HEK293T (cell line): ENCODE measurements at regions not wholly inside any gene's neighbourhood (a gene's known extent, or its start where the extent isn't known, plus 50 kb on each side); places are given as distances from the start of the nearest gene placed in this dataset.

Source experiments
- CTCF ChIA-PET: fragments of 350-600 bp; formaldehyde crosslinking; extraction: SDS; loops from one replicate; lab custom pipeline; 2021; ENCODE audit warnings: antibody characterized with exemption, inconsistent platforms; lab: Yijun Ruan, JAX
- POLR2A ChIA-PET: fragments of 350-600 bp; formaldehyde crosslinking; extraction: SDS; loops from one replicate; lab custom pipeline; 2020; ENCODE audit warnings: antibody characterized with exemption, inconsistent platforms; lab: Yijun Ruan, JAX
- DNase-seq: peaks from one replicate; pipeline ENCODE4 v3.0.0; 2012; ENCODE audit warnings: mixed read lengths; ENCODE audit errors: extremely low spot score
- ARNT ChIP-seq: fragments of 450-650 bp; IDR thresholded peaks from 2 replicates; pipeline ENCODE4 v1.6.1; 2017; ENCODE audit warnings: mild to moderate bottlenecking
- BHLHE40 ChIP-seq: fragments of 450-650 bp; IDR thresholded peaks from 2 replicates; pipeline ENCODE4 v1.6.1; 2016; ENCODE audit warnings: mild to moderate bottlenecking, moderate library complexity, borderline replicate concordance
- CTBP1 ChIP-seq: fragments of 450-650 bp; IDR thresholded peaks from 2 replicates; pipeline ENCODE4 v1.6.1; 2016; ENCODE audit warnings: borderline replicate concordance
- ELF4 ChIP-seq: fragments of 450-650 bp; IDR thresholded peaks from 2 replicates; pipeline ENCODE4 v1.6.1; 2017; ENCODE audit warnings: antibody characterized with exemption
- FOXA1 ChIP-seq: fragments of 450-650 bp; IDR thresholded peaks from 2 replicates; pipeline ENCODE4 v1.6.1; 2016; ENCODE audit warnings: mild to moderate bottlenecking
- FOXK2 ChIP-seq: fragments of 450-650 bp; IDR thresholded peaks from 2 replicates; pipeline ENCODE4 v1.6.1; 2016; ENCODE audit warnings: mild to moderate bottlenecking
- FOXM1 ChIP-seq: fragments of 450-650 bp; IDR thresholded peaks from 2 replicates; pipeline ENCODE4 v1.6.1; 2017; ENCODE audit warnings: mild to moderate bottlenecking, borderline replicate concordance
- HDGF ChIP-seq: fragments of 450-650 bp; IDR thresholded peaks from 2 replicates; pipeline ENCODE4 v1.6.1; 2017; ENCODE audit warnings: antibody characterized with exemption, borderline replicate concordance
- L3MBTL2 ChIP-seq: fragments of 450-650 bp; conservative IDR thresholded peaks from 2 replicates; pipeline ENCODE4 v1.6.1; 2016; ENCODE audit warnings: mild to moderate bottlenecking
- LEF1 ChIP-seq: fragments of 450-650 bp; IDR thresholded peaks from 2 replicates; pipeline ENCODE4 v1.6.1; 2017; ENCODE audit warnings: mild to moderate bottlenecking, borderline replicate concordance
- NFRKB ChIP-seq: fragments of 450-650 bp; IDR thresholded peaks from 2 replicates; pipeline ENCODE4 v1.6.1; 2016; ENCODE audit warnings: mild to moderate bottlenecking, moderate library complexity
- PKNOX1 ChIP-seq: fragments of 450-650 bp; IDR thresholded peaks from 2 replicates; pipeline ENCODE4 v1.6.1; 2016
- SP1 ChIP-seq: fragments of 450-650 bp; IDR thresholded peaks from 2 replicates; pipeline ENCODE4 v1.6.1; 2017
- SUZ12 ChIP-seq: fragments of 450-650 bp; IDR thresholded peaks from 2 replicates; pipeline ENCODE4 v1.6.1; 2016; ENCODE audit warnings: mild to moderate bottlenecking
- TARDBP ChIP-seq: fragments of 450-650 bp; IDR thresholded peaks from 2 replicates; pipeline ENCODE4 v1.6.1; 2016
- ZNF384 ChIP-seq: fragments of 450-650 bp; IDR thresholded peaks from 2 replicates; pipeline ENCODE4 v1.6.1; 2016

- ChIA-PET CTCF (interaction anchor here (1.0 kb wide), 1 partner anchor 10 kb away, joined by 5 read pairs; no protein-coding TSS in a partner anchor), POLR2A (no interaction called here)
- TF ChIP-seq ELF4 (no peak), LEF1 (no peak), SUZ12 (no peak), FOXM1 (no peak), TARDBP (no peak), ARNT (no peak), FOXA1 (no peak), FOXK2 (no peak), HDGF (no peak), PKNOX1 (no peak), NFRKB (no peak), L3MBTL2 (no peak), SP1 (no peak), ZNF384 (no peak)
Observed at GRCh38 chr3:72287956-72288355, 503.0 kb upstream of the PROK2 start.

GRCh38 chr3:72285502-72285901 is 500.6 kb upstream of the PROK2 start:
- POLR2A ChIA-PET: no interaction called here
- no peak for DNase-seq
- CTCF ChIA-PET: no interaction called here
- TF ChIP-seq FOXM1: no peak
- no peak for TF ChIP-seq FOXK2
- no peak for TF ChIP-seq NFRKB
- no peak for TF ChIP-seq L3MBTL2
- no peak for TF ChIP-seq ARNT

More at GRCh38 chr3:72287956-72288355, 503.0 kb upstream of the PROK2 start:
- DNase-seq: no peak

- no peak for DNase-seq
- POLR2A ChIA-PET: no interaction called here
- no peak for TF ChIP-seq ARNT
- CTCF ChIA-PET: interaction anchor here (1.0 kb wide), 1 partner anchor 23 kb away, joined by 3 read pairs; no protein-coding TSS in a partner anchor
Observed at GRCh38 chr3:72284471-72284870, 499.5 kb upstream of the PROK2 start.

- TF ChIP-seq FOXK2: no peak
- no peak for TF ChIP-seq HDGF
- no peak for TF ChIP-seq FOXA1
- no peak for TF ChIP-seq L3MBTL2
- TF ChIP-seq SP1: no peak
- no peak for TF ChIP-seq SUZ12
- no peak for TF ChIP-seq TARDBP
- no peak for TF ChIP-seq ZNF384
- TF ChIP-seq PKNOX1: no peak
- TF ChIP-seq CTBP1: no peak
- TF ChIP-seq ARNT: no peak
- TF ChIP-seq FOXM1: no peak
- TF ChIP-seq LEF1: no peak
- TF ChIP-seq NFRKB: no peak
- no peak for TF ChIP-seq ELF4
- no peak for TF ChIP-seq BHLHE40
- ChIA-PET POLR2A (no interaction called here), CTCF (no interaction called here)
- no peak for DNase-seq
Observed at GRCh38 chr3:72282918-72283317, 498.0 kb upstream of the PROK2 start.

GRCh38 chr3:72281551-72281950 is 496.6 kb upstream of the PROK2 start:
- no peak for DNase-seq
- CTCF ChIA-PET: no interaction called here
- POLR2A ChIA-PET: no interaction called here
- TF ChIP-seq BHLHE40 (no peak), L3MBTL2 (no peak), FOXM1 (no peak), ZNF384 (no peak), PKNOX1 (no peak), FOXA1 (no peak), CTBP1 (no peak), FOXK2 (no peak), ARNT (no peak), LEF1 (no peak), ELF4 (no peak), HDGF (no peak), NFRKB (no peak), SUZ12 (no peak), SP1 (no peak), TARDBP (no peak)

GRCh38 chr3:72280876-72281275 is 495.9 kb upstream of the PROK2 start:
- CTCF ChIA-PET: no interaction called here
- no peak for DNase-seq
- POLR2A ChIA-PET: interaction anchor here (0.7 kb wide), 1 partner anchor 653 kb away, joined by 3 read pairs; no protein-coding TSS in a partner anchor
- TF ChIP-seq SUZ12 (no peak), FOXA1 (no peak), FOXM1 (no peak), TARDBP (no peak), PKNOX1 (no peak), ZNF384 (no peak), FOXK2 (no peak), NFRKB (no peak), ELF4 (no peak), SP1 (no peak), ARNT (no peak), LEF1 (no peak)
